Sigmoid colon (tissue), 4 donors: ENCODE measurements at regions not wholly inside any gene's neighbourhood (a gene's known extent, or its start where the extent isn't known, plus 50 kb on each side); places are given as distances from the start of the nearest gene placed in this dataset.

Source experiments
- CTCF ChIP-seq, 4 experiments: fragments of 450-650 bp in 3 of 4; fragments of 200-600 bp in 1 of 4; IDR thresholded peaks; one replicate each; pipeline ENCODE4 v1.5.1; 2016 to 2019; ENCODE audit warnings: antibody characterized with exemption in 4 of 4, mild to moderate bottlenecking in 3 of 4, moderate library complexity in 2 of 4
- POLR2A ChIP-seq, 2 donors: fragments of 450-650 bp; IDR thresholded peaks; one replicate each; pipeline ENCODE4 v1.6.1; 2016; ENCODE audit warnings: antibody characterized with exemption in 2 of 2, mild to moderate bottlenecking in 2 of 2, moderate library complexity in 2 of 2
- POLR2AphosphoS5 ChIP-seq, 4 donors: sonication (generic); formaldehyde crosslinking; IDR thresholded peaks; one replicate each; pipeline ENCODE4 v1.6.1; 2017; ENCODE audit warnings: antibody characterized with exemption in 4 of 4

- TF ChIP-seq POLR2AphosphoS5 (IDR thresholded peaks at IDR 0.05) (peak; percentile 61 to 82 (median 73)), CTCF (IDR thresholded peaks at IDR 0.05) (no peak), POLR2A (IDR thresholded peaks at IDR 0.05) (no peak)
Observed at GRCh38 chr5:67998709-67999261, 216.8 kb upstream of the PIK3R1 start.
